ENCODE measurements at regions not wholly inside any gene's neighbourhood (a gene's known extent, or its start where the extent isn't known, plus 50 kb on each side); places are given as distances from the start of the nearest gene placed in this dataset.

DNA sequence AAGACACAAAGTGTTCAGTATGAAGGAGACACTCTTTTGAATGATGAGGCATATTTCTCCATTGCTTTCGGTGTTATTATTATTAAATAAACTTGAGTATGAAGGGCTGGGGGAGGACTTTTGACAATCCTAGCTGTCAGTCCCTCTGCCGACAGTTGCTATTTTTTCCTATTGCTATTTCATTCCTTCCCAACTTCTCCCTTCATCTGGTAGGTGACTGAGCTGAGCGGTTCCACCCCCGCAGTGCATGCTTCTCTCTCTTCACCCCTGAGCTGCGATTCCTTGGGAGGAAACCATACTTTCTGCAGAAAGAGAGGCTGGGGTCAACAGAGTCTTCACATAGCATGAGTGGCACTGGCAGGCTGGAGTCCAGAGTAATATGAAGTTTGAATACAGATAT, 261.2 kb upstream of the TAC1 start:
- TF ChIP-seq, protein P1, sequence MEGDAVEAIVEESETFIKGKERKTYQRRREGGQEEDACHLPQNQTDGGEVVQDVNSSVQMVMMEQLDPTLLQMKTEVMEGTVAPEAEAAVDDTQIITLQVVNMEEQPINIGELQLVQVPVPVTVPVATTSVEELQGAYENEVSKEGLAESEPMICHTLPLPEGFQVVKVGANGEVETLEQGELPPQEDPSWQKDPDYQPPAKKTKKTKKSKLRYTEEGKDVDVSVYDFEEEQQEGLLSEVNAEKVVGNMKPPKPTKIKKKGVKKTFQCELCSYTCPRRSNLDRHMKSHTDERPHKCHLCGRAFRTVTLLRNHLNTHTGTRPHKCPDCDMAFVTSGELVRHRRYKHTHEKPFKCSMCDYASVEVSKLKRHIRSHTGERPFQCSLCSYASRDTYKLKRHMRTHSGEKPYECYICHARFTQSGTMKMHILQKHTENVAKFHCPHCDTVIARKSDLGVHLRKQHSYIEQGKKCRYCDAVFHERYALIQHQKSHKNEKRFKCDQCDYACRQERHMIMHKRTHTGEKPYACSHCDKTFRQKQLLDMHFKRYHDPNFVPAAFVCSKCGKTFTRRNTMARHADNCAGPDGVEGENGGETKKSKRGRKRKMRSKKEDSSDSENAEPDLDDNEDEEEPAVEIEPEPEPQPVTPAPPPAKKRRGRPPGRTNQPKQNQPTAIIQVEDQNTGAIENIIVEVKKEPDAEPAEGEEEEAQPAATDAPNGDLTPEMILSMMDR (IDR thresholded peaks at IDR 0.05), result no peak
- no peak for TF ChIP-seq EP300 (IDR thresholded peaks at IDR 0.05)

All from gastroesophageal sphincter (tissue), 3 donors.